Left renal pelvis (tissue), 4 donors: ENCODE measurements at regions not wholly inside any gene's neighbourhood (a gene's known extent, or its start where the extent isn't known, plus 50 kb on each side); places are given as distances from the start of the nearest gene placed in this dataset.
A peak's percentile ranks its signal among the peaks of the same experiment; 100 is the strongest.

ENCODE experiments used
- DNase-seq, 4 donors: peaks; one replicate each; pipeline ENCODE4 v3.0.0-alpha.2; 2013; ENCODE audit warnings: low read depth in 4 of 4, low spot score in 3 of 4

- DNase-seq: no peak
Observed at GRCh38 chr1:29513357-29513756, 277.0 kb downstream of the PTPRU start.

- no peak for DNase-seq
Observed at GRCh38 chr1:29511436-29511835, 275.1 kb downstream of the PTPRU start.

- no peak for DNase-seq
Observed at GRCh38 chr1:29508458-29509107, 272.3 kb downstream of the PTPRU start.

GRCh38 chr1:29506678-29507225, 270.4 kb downstream of the PTPRU start:
- DNase-seq: no peak

- DNase-seq: no peak
Observed at GRCh38 chr1:29505532-29506220, 269.4 kb downstream of the PTPRU start.

GRCh38 chr1:29504709-29505410, 268.5 kb downstream of the PTPRU start:
- no peak for DNase-seq

- peak in 1 of 4 donors; percentile 8 for DNase-seq
Observed at GRCh38 chr1:29504196-29504595, 267.9 kb downstream of the PTPRU start.

GRCh38 chr1:29502911-29503840, 266.9 kb downstream of the PTPRU start:
- DNase-seq: no peak

- no peak for DNase-seq
Observed at GRCh38 chr1:29502225-29502910, 266.0 kb downstream of the PTPRU start.

- DNase-seq: no peak
Observed at GRCh38 chr1:29501227-29501976, 265.1 kb downstream of the PTPRU start.

- no peak for DNase-seq
Observed at GRCh38 chr1:29500651-29501050, 264.3 kb downstream of the PTPRU start.

- no peak for DNase-seq
Observed at GRCh38 chr1:29500041-29500440, 263.7 kb downstream of the PTPRU start.

- no peak for DNase-seq
Observed at GRCh38 chr1:29499104-29499650, 262.9 kb downstream of the PTPRU start.

GRCh38 chr1:29498126-29499103, 262.1 kb downstream of the PTPRU start:
- no peak for DNase-seq

- no peak for DNase-seq
Observed at GRCh38 chr1:29497395-29498125, 261.2 kb downstream of the PTPRU start.

GRCh38 chr1:29496701-29497100, 260.4 kb downstream of the PTPRU start:
- DNase-seq: no peak
